ENCODE measurements at regions not wholly inside any gene's neighbourhood (a gene's known extent, or its start where the extent isn't known, plus 50 kb on each side); places are given as distances from the start of the nearest gene placed in this dataset.

DNA sequence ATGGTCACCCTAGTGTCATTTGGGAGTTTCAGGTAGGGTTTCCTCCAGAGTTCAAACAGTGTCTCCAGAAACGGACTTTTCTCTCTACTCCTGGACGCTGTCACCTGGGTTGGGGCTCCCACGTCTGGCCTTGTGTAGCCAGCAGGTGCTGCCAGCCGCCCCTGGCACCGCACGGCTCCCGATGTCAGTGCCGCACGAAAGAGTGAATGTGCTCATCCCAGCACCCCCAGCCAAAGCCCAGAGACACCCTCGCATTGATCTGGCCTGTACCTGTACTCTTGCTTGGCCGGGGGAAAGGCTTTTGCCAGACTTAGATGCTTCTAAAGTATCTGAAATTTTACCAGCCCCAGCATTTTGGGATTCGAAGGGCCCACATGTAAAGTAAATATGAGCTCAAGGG is 351.9 kb downstream of the C16orf95 start:
- TF ChIP-seq, protein P1, sequence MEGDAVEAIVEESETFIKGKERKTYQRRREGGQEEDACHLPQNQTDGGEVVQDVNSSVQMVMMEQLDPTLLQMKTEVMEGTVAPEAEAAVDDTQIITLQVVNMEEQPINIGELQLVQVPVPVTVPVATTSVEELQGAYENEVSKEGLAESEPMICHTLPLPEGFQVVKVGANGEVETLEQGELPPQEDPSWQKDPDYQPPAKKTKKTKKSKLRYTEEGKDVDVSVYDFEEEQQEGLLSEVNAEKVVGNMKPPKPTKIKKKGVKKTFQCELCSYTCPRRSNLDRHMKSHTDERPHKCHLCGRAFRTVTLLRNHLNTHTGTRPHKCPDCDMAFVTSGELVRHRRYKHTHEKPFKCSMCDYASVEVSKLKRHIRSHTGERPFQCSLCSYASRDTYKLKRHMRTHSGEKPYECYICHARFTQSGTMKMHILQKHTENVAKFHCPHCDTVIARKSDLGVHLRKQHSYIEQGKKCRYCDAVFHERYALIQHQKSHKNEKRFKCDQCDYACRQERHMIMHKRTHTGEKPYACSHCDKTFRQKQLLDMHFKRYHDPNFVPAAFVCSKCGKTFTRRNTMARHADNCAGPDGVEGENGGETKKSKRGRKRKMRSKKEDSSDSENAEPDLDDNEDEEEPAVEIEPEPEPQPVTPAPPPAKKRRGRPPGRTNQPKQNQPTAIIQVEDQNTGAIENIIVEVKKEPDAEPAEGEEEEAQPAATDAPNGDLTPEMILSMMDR (IDR thresholded peaks at IDR 0.05; ENCODE audit: borderline replicate concordance, extremely low read depth, low read length, poor library complexity, severe bottlenecking), result no peak
- no peak for TF ChIP-seq EZH2 (IDR thresholded peaks at IDR 0.05; ENCODE audit: borderline replicate concordance, low read depth, low read length, severe bottlenecking)
